IMR-90 (cell line): ENCODE measurements at regions not wholly inside any gene's neighbourhood (a gene's known extent, or its start where the extent isn't known, plus 50 kb on each side); places are given as distances from the start of the nearest gene placed in this dataset.

Experiments
- ATAC-seq: fragments of 200-7000 bp; cut with Tn5 transposase; 2 replicates; pipeline ENCODE4 v1.9.1; 2020; ENCODE audit warnings: low read depth, mild to moderate bottlenecking, moderate library complexity
- BruUV-seq: library from RNA; stranded (reverse); fragments of 400-500 nt; replicated peaks from 2 replicates; lab custom pipeline; 2021; lab: Mats Ljungman, UMichigan
- CTCF ChIA-PET: fragments of 300-600 bp; formaldehyde crosslinking; extraction: SDS; loops from one replicate; lab custom pipeline; 2021; ENCODE audit warnings: antibody characterized with exemption; lab: Yijun Ruan, JAX
- POLR2A ChIA-PET: fragments of 300-600 bp; sonication (Branson Sonifier 250); formaldehyde crosslinking; loops from one replicate; lab custom pipeline; 2022; ENCODE audit warnings: antibody characterized with exemption; ENCODE audit not compliant: unreplicated experiment; lab: Charles Lee
- DNase-seq: peaks from one replicate; pipeline ENCODE4 v3.0.0; 2013
- H2AFZ ChIP-seq: replicated peaks from 2 replicates; pipeline ENCODE3; 2013; ENCODE audit warnings: low read length, mild to moderate bottlenecking; ENCODE audit not compliant: poor library complexity
- H2AK5ac ChIP-seq: 2 replicates; pipeline ENCODE4 v1.6.1; 2013; ENCODE audit warnings: low read depth, low read length, inconsistent platforms
- H2AK9ac ChIP-seq: replicated peaks from 2 replicates; pipeline ENCODE3; 2013; ENCODE audit warnings: mild to moderate bottlenecking, low read depth, low read length, moderate library complexity; ENCODE audit not compliant: poor library complexity
- H2BK120ac ChIP-seq: 2 replicates; pipeline ENCODE4 v1.6.1; 2013; ENCODE audit warnings: low read depth, low read length, inconsistent platforms
- H2BK15ac ChIP-seq: 3 replicates; pipeline ENCODE4 v1.6.1; 2013; ENCODE audit warnings: low read depth, low read length, inconsistent platforms
- H2BK20ac ChIP-seq: 2 replicates; pipeline ENCODE4 v1.6.1; 2013; ENCODE audit warnings: low read depth, mild to moderate bottlenecking, inconsistent platforms, low read length, moderate library complexity
- H2BK5ac ChIP-seq: 2 replicates; pipeline ENCODE4 v1.6.1; 2013; ENCODE audit warnings: mild to moderate bottlenecking, low read depth, low read length, inconsistent platforms; ENCODE audit not compliant: poor library complexity, severe bottlenecking
- H3K14ac ChIP-seq: replicated peaks from 2 replicates; pipeline ENCODE4 v1.6.1; 2013; ENCODE audit warnings: low read depth, low read length, inconsistent platforms
- H3K18ac ChIP-seq: 2 replicates; pipeline ENCODE4 v1.6.1; 2013; ENCODE audit warnings: low read depth, low read length, control low read depth
- H3K23ac ChIP-seq: 2 replicates; pipeline ENCODE4 v1.6.1; 2013; ENCODE audit warnings: low read depth, low read length, inconsistent platforms
- H3K27ac ChIP-seq: 2 replicates; pipeline ENCODE4 v1.5.1; 2013; ENCODE audit warnings: mild to moderate bottlenecking, control low read depth, low read length; ENCODE audit not compliant: insufficient read depth
- H3K27me3 ChIP-seq: 2 replicates; pipeline ENCODE4 v1.6.1; 2013; ENCODE audit warnings: low read length; ENCODE audit not compliant: control insufficient read depth, insufficient read depth
- H3K36me3 ChIP-seq: 2 replicates; pipeline ENCODE4 v1.6.1; 2013; ENCODE audit warnings: low read length, mixed read lengths; ENCODE audit not compliant: control insufficient read depth, insufficient read depth
- H3K4ac ChIP-seq: 2 replicates; pipeline ENCODE4 v1.6.1; 2013; ENCODE audit warnings: low read depth, low read length, inconsistent platforms
- H3K4me1 ChIP-seq: 2 replicates; pipeline ENCODE4 v1.6.1; 2013; ENCODE audit warnings: low read length, mixed read lengths; ENCODE audit not compliant: control insufficient read depth, insufficient read depth
- H3K4me2 ChIP-seq: 2 replicates; pipeline ENCODE4 v1.6.1; 2013; ENCODE audit warnings: low read depth, mild to moderate bottlenecking, control low read depth, low read length, moderate library complexity
- H3K4me3 ChIP-seq: 2 replicates; pipeline ENCODE4 v1.5.1; 2013; ENCODE audit warnings: low read depth, mild to moderate bottlenecking, control low read depth, low read length, moderate library complexity; ENCODE audit not compliant: insufficient read depth
- H3K56ac ChIP-seq: 2 replicates; pipeline ENCODE4 v1.6.1; 2013; ENCODE audit warnings: low read length, inconsistent platforms; ENCODE audit not compliant: insufficient read depth; ENCODE audit errors: extremely low read depth
- H3K79me1 ChIP-seq, 2 experiments: 2 replicates each; pipeline ENCODE4 v1.6.1; 2013; ENCODE audit warnings: low read length in 2 of 2, inconsistent platforms in 1 of 2, low read depth in 1 of 2
- H3K9ac ChIP-seq: 2 replicates; pipeline ENCODE4 v1.6.1; 2013; ENCODE audit warnings: low read depth, low read length, control low read depth
- H3K9me1 ChIP-seq: 2 replicates; pipeline ENCODE4 v1.6.1; 2013; ENCODE audit warnings: low read length, inconsistent platforms; ENCODE audit not compliant: insufficient read depth
- H3K9me3 ChIP-seq: 2 replicates; pipeline ENCODE4 v1.6.1; 2013; ENCODE audit warnings: low read length; ENCODE audit not compliant: control insufficient read depth, insufficient read depth
- H4K20me1 ChIP-seq: 2 replicates; pipeline ENCODE4 v1.6.1; 2013; ENCODE audit warnings: low read length, inconsistent platforms; ENCODE audit not compliant: insufficient read depth
- H4K5ac ChIP-seq: 2 replicates; pipeline ENCODE4 v1.6.1; 2013; ENCODE audit warnings: mild to moderate bottlenecking, low read depth, low read length, control low read depth
- H4K8ac ChIP-seq, 2 experiments: 2 replicates each; pipeline ENCODE4 v1.6.1; 2013; ENCODE audit warnings: low read depth in 2 of 2, low read length in 2 of 2, control low read depth in 1 of 2, inconsistent platforms in 1 of 2
- H4K91ac ChIP-seq: 2 replicates; pipeline ENCODE4 v1.6.1; 2013; ENCODE audit warnings: low read depth, low read length, inconsistent platforms; ENCODE audit not compliant: insufficient read depth
- BHLHE40 ChIP-seq: fragments of 150-350 bp; IDR thresholded peaks from 2 replicates; pipeline ENCODE4 v1.6.1; 2016; ENCODE audit warnings: mild to moderate bottlenecking, low read depth, low read length
- CEBPB ChIP-seq: IDR thresholded peaks from 2 replicates; pipeline ENCODE4 v1.6.1; 2012; ENCODE audit warnings: low read depth, low read length, improper control_type of control experiment
- CHD1 ChIP-seq: IDR thresholded peaks from 2 replicates; pipeline ENCODE4 v1.6.1; 2012; ENCODE audit warnings: low read depth, low read length, improper control_type of control experiment
- CTCF ChIP-seq: conservative IDR thresholded peaks from 2 replicates; pipeline ENCODE4 v1.5.1; 2012; ENCODE audit warnings: mild to moderate bottlenecking, low read depth, low read length, improper control_type of control experiment
- ELK1 ChIP-seq: fragments of 150-350 bp; IDR thresholded peaks from 2 replicates; pipeline ENCODE4 v1.6.1; 2016; ENCODE audit warnings: low read depth, mild to moderate bottlenecking, low read length, moderate library complexity, borderline replicate concordance
- FOS ChIP-seq: fragments of 150-350 bp; IDR thresholded peaks from 2 replicates; pipeline ENCODE4 v1.6.1; 2016; ENCODE audit warnings: low read depth, low read length
- MAFK ChIP-seq: IDR thresholded peaks from 2 replicates; pipeline ENCODE4 v1.6.1; 2012; ENCODE audit warnings: low read depth, low read length, improper control_type of control experiment
- MAZ ChIP-seq: IDR thresholded peaks from 2 replicates; pipeline ENCODE4 v1.6.1; 2012; ENCODE audit warnings: low read depth, mild to moderate bottlenecking, low read length, improper control_type of control experiment, moderate library complexity, borderline replicate concordance
- MXI1 ChIP-seq: IDR thresholded peaks from 2 replicates; pipeline ENCODE4 v1.6.1; 2012; ENCODE audit warnings: low read depth, mild to moderate bottlenecking, low read length, moderate library complexity, borderline replicate concordance
- NFE2L2 ChIP-seq: fragments of 150-350 bp; IDR thresholded peaks from 2 replicates; pipeline ENCODE4 v1.6.1; 2016; ENCODE audit warnings: low read depth, mild to moderate bottlenecking, low read length
- POLR2A ChIP-seq: IDR thresholded peaks from 2 replicates; pipeline ENCODE4 v1.6.1; 2012; ENCODE audit warnings: mild to moderate bottlenecking, low read depth, low read length
- RAD21 ChIP-seq: IDR thresholded peaks from 2 replicates; pipeline ENCODE4 v1.6.1; 2012; ENCODE audit warnings: low read length, improper control_type of control experiment
- RCOR1 ChIP-seq: IDR thresholded peaks from 2 replicates; pipeline ENCODE4 v1.6.1; 2012; ENCODE audit warnings: mild to moderate bottlenecking, low read length, improper control_type of control experiment; ENCODE audit not compliant: insufficient replicate concordance
- RFX5 ChIP-seq: IDR thresholded peaks from 2 replicates; pipeline ENCODE4 v1.8.0; 2012; ENCODE audit warnings: low read depth, mild to moderate bottlenecking, low read length, moderate library complexity
- SMC3 ChIP-seq: fragments of 150-350 bp; IDR thresholded peaks from 2 replicates; pipeline ENCODE4 v1.6.1; 2016; ENCODE audit warnings: low read depth, mild to moderate bottlenecking, antibody characterized with exemption, low read length, moderate library complexity
- WGBS, 2 experiments: methylation state at CpG; one replicate each; pipeline versions ENCODE4 v1.1.5 to v1.1.7; 2013; ENCODE audit warnings: missing lambda C conversion rate in 2 of 2; ENCODE audit not compliant: insufficient read length in 1 of 2; ENCODE audit errors: extremely low coverage in 2 of 2; 5-methylcytosine and 5-hydroxymethylcytosine counted together
- dilution Hi-C: fragments of 300-500 bp; cut with HindIII; formaldehyde crosslinking; loops from one replicate; pipeline ENCODE4 v1.14.3; 2018; ENCODE audit warnings: low sequenced_read_pairs; ENCODE audit not compliant: unreplicated experiment
- in situ Hi-C: fragments of 300-500 bp; cut with MboI; formaldehyde crosslinking; loops from 3 replicates; pipeline ENCODE4 v1.14.3; 2019; ENCODE audit warnings: low sequenced_read_pairs, inconsistent platforms, mixed read lengths
- intact Hi-C: fragments of 100-400 bp; cut with micrococcal nuclease; formaldehyde crosslinking; loops from 2 replicates; pipeline ENCODE4 v1.10.0; 2022
- TF ChIP-seq, protein P1 (sequence below): fragments of 150-350 bp; IDR thresholded peaks from 2 replicates; pipeline ENCODE4 v1.6.1; 2017; ENCODE audit warnings: mild to moderate bottlenecking, antibody characterized with exemption, low read length, low read depth

DNA sequence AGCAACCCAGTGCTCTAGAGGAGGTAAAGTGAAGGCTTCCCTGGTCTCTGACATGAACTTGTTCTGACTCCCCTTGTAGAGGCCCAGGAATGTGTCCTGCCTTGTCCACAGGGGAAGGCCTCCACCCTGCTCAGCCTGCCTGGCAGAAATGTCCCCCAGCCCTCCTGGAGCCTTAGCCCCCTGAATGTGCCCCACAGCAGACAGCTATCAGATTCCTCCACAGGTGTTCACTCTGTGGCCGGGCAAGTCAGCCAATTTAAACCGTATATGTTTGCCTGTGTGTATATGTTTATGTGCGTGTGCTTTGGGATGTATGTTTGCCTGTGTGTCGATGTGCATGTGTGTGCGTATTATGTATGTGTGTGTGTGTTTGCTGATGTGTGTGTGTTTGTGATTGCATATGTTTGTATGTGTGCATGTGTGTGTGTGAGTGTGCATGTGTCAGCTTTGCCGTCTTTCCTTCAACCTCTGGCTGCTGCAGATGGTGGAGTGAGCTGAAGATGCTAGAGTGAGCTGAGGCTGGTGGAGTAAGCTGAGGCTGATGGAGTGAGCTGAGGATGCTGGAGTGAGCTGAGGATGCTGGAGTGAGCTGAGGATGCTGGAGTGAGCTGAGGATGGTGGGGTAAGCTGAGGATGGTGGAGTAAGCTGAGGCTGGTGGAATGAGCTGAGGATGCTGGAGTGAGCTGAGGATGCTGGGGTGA lies 68.9 kb upstream of the ANTXRL start:
- Histone ChIP-seq H2BK15ac (no peak overlapping the region), H4K91ac (no peak overlapping the region), H3K4me2 (no peak overlapping the region), H2BK120ac (no peak overlapping the region), H3K9ac (no peak overlapping the region), H3K18ac (no peak overlapping the region), H3K9me3 (no peaks in the 10 kb centered on the region), H3K27ac (no peak overlapping the region), H3K56ac (no peak overlapping the region), H2BK5ac (peak overlapping the region; percentile 26), H2AFZ (no peak overlapping the region), H3K4me1 (no peaks in the 10 kb centered on the region), H2AK9ac (no peak overlapping the region), H2AK5ac (no peak overlapping the region), H4K8ac (no peak overlapping the region), H3K9me1 (peaks cover 4% of the 10 kb centered on the region; the same call in 1 of the 2 replicates), H3K79me1 (no peaks in the 10 kb centered on the region), H2BK20ac (no peak overlapping the region), H4K20me1 (no peaks in the 10 kb centered on the region), H3K36me3 (no peaks in the 10 kb centered on the region), H4K5ac (no peak overlapping the region), H3K4ac (no peak overlapping the region), H3K27me3 (peaks cover 18% of the 10 kb centered on the region), H3K4me3 (no peak overlapping the region), H3K23ac (no peak overlapping the region), H3K14ac (no peak overlapping the region)
- WGBS, 2 experiments = 79% methylated on average over 4 of the region's 6 CpGs; no CpG with 5 or more reads in 1 of the 2 experiments
- ATAC-seq (no peak), DNase-seq (no peak)
- BruUV-seq = no TSS peak
- ChIA-PET CTCF (no interaction called here), POLR2A (no interaction called here)
- intact Hi-C loops = no loop called here
- in situ Hi-C loops = no loop called here
- TF ChIP-seq SMC3 (no peak), POLR2A (no peak), CHD1 (no peak), MAFK (no peak), ELK1 (no peak), RFX5 (no peak), MAZ (no peak), CEBPB (no peak), CTCF (no peak), RCOR1 (no peak), BHLHE40 (no peak), NFE2L2 (no peak), FOS (no peak), MXI1 (no peak), RAD21 (no peak)
- TF ChIP-seq, protein P1, sequence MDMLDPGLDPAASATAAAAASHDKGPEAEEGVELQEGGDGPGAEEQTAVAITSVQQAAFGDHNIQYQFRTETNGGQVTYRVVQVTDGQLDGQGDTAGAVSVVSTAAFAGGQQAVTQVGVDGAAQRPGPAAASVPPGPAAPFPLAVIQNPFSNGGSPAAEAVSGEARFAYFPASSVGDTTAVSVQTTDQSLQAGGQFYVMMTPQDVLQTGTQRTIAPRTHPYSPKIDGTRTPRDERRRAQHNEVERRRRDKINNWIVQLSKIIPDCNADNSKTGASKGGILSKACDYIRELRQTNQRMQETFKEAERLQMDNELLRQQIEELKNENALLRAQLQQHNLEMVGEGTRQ = no peak
- dilution Hi-C loops = no loop called here
